ENCODE measurements at regions not wholly inside any gene's neighbourhood (a gene's known extent, or its start where the extent isn't known, plus 50 kb on each side); places are given as distances from the start of the nearest gene placed in this dataset.

DNA sequence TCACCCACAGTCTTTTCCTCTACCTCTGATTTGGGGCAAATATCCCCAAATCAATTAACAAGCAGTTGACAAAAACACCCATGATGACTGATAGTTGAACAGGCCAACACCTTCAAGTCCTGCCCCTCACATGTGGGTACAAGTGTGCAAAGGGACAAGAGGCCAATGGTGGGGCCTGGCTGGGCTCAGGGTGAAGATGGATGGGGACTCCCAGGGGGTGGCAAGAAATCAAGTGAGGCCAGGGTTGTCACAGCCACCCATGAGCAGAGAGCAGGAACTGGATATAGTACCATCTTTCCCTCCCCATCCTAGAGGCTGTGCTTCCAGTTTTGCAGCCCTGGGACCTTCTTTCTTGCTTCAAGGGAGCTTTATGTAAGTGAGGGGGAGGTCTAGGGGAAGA is 270.2 kb upstream of the TOPAZ1 start:
- Histone ChIP-seq H3K4me3 (no peak overlapping the region), H3K9me3 (replicated peaks; ENCODE audit: control insufficient read depth, insufficient read depth, low read length) (no peaks in the 10 kb centered on the region; the same call in 2 of the 3 replicates), H3K9ac (ENCODE audit: control insufficient read depth, insufficient read depth, low read length) (no peak overlapping the region), H3K27me3 (replicated peaks in 1 of 2; ENCODE audit: control insufficient read depth in 2 of 2, insufficient read depth in 2 of 2, low read length in 1 of 2) (peaks cover 3 to 7% of the 10 kb centered on the region in 2 experiments), H3K4me2 (ENCODE audit: control insufficient read depth, insufficient read depth) (no peak overlapping the region), H3K27ac (ENCODE audit: control insufficient read depth, insufficient read depth) (no peak overlapping the region), H4K20me1 (ENCODE audit: control insufficient read depth, insufficient read depth) (no peaks in the 10 kb centered on the region), H3K36me3 (ENCODE audit: control insufficient read depth in 2 of 2, insufficient read depth in 2 of 2, low read length in 1 of 2) (no peaks in the 10 kb centered on the region), H3K79me2 (ENCODE audit: control insufficient read depth, insufficient read depth, low read length) (no peaks in the 10 kb centered on the region), H2AFZ (ENCODE audit: control insufficient read depth, low read depth, low read length) (no peak overlapping the region), H3K4me1 (ENCODE audit: control insufficient read depth, insufficient read depth, low read length) (peaks cover under 1% of the 10 kb centered on the region)
- intact Hi-C loops (cut with micrococcal nuclease; ENCODE audit: unreplicated experiment) (no loop called here), in situ Hi-C loops (cut with MboI) (no loop called here)
- ChIA-PET CTCF (no interaction called here), SMC1A (ENCODE audit: uncharacterized antibody, unreplicated experiment) (no interaction called here), POLR2A (no interaction called here), RAD21 (ENCODE audit: unreplicated experiment) (no interaction called here)
- no TSS peak for BruUV-seq (replicated peaks)
- DNase-seq (ENCODE audit: low read depth, low spot score) (no peak), ATAC-seq (no peak), FAIRE-seq (no peak)
- TF ChIP-seq POLR2AphosphoS5 (IDR thresholded peaks at IDR 0.05; ENCODE audit: low read length) (no peak), CHD4 (IDR thresholded peaks at IDR 0.05) (no peak), NFIC (IDR thresholded peaks at IDR 0.05; ENCODE audit: low read depth, low read length) (no peak), TBL1XR1 (IDR thresholded peaks at IDR 0.05; ENCODE audit: low read depth, low read length) (no peak), NR2C1 (IDR thresholded peaks at IDR 0.05) (no peak)

DNA sequence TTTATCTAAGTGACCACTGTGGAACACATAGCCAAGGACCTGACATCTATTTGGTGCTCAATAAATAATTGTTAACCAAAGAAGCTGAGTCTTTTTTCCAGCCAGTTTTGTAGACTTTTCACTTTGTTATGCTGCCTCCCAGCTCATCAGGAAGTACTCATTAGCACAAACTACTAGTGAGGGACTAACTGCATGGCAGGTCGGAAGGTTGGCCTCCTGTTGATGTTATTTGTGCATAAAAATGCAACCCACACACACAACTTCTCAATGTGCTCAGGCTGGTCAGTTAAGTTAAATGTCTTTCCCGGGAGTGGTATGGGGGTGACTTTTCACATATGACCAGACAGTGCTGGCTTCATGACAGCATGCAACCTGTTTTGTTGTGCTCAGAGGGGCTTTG is 263.0 kb upstream of the TOPAZ1 start:
- Histone ChIP-seq H3K36me3 (ENCODE audit: control insufficient read depth in 2 of 2, insufficient read depth in 2 of 2, low read length in 1 of 2) (no peaks in the 10 kb centered on the region), H2AFZ (ENCODE audit: control insufficient read depth, low read depth, low read length) (no peak overlapping the region), H3K4me2 (ENCODE audit: control insufficient read depth, insufficient read depth) (no peak overlapping the region), H3K4me3 (no peak overlapping the region), H4K20me1 (ENCODE audit: control insufficient read depth, insufficient read depth) (no peaks in the 10 kb centered on the region), H3K27ac (ENCODE audit: control insufficient read depth, insufficient read depth) (no peak overlapping the region), H3K4me1 (ENCODE audit: control insufficient read depth, insufficient read depth, low read length) (no peaks in the 10 kb centered on the region), H3K79me2 (ENCODE audit: control insufficient read depth, insufficient read depth, low read length) (no peaks in the 10 kb centered on the region), H3K9ac (ENCODE audit: control insufficient read depth, insufficient read depth, low read length) (no peak overlapping the region), H3K27me3 (replicated peaks in 1 of 2; ENCODE audit: control insufficient read depth in 2 of 2, insufficient read depth in 2 of 2, low read length in 1 of 2) (no peaks in the 10 kb centered on the region; a peak in 1 of 4 replicates), H3K9me3 (replicated peaks; ENCODE audit: control insufficient read depth, insufficient read depth, low read length) (no peaks in the 10 kb centered on the region; the same call in 2 of the 3 replicates)
- ChIA-PET CTCF (no interaction called here), POLR2A (interaction anchor here (0.7 kb wide), 1 partner anchor 16 kb away, joined by 3 read pairs; no protein-coding TSS in a partner anchor), RAD21 (ENCODE audit: unreplicated experiment) (no interaction called here), SMC1A (ENCODE audit: uncharacterized antibody, unreplicated experiment) (no interaction called here)
- ATAC-seq (no peak), FAIRE-seq (no peak), DNase-seq (ENCODE audit: low read depth, low spot score) (no peak)
- TF ChIP-seq NRF1 (conservative IDR thresholded peaks at IDR 0.05; ENCODE audit: low read depth, low read length), result no peak
- TF ChIP-seq SMC3 (IDR thresholded peaks at IDR 0.05; ENCODE audit: borderline replicate concordance, low read length), result no peak
- TF ChIP-seq ZZZ3 (IDR thresholded peaks at IDR 0.05; ENCODE audit: control insufficient read depth, insufficient read length, low read depth), result no peak
- no peak for TF ChIP-seq ZNF622 (IDR thresholded peaks at IDR 0.05)
- no peak for TF ChIP-seq CHD2 (IDR thresholded peaks at IDR 0.05; ENCODE audit: borderline replicate concordance, low read depth, low read length)
- TF ChIP-seq TBL1XR1 (IDR thresholded peaks at IDR 0.05; ENCODE audit: low read depth, low read length), result no peak
- TF ChIP-seq, protein P1, sequence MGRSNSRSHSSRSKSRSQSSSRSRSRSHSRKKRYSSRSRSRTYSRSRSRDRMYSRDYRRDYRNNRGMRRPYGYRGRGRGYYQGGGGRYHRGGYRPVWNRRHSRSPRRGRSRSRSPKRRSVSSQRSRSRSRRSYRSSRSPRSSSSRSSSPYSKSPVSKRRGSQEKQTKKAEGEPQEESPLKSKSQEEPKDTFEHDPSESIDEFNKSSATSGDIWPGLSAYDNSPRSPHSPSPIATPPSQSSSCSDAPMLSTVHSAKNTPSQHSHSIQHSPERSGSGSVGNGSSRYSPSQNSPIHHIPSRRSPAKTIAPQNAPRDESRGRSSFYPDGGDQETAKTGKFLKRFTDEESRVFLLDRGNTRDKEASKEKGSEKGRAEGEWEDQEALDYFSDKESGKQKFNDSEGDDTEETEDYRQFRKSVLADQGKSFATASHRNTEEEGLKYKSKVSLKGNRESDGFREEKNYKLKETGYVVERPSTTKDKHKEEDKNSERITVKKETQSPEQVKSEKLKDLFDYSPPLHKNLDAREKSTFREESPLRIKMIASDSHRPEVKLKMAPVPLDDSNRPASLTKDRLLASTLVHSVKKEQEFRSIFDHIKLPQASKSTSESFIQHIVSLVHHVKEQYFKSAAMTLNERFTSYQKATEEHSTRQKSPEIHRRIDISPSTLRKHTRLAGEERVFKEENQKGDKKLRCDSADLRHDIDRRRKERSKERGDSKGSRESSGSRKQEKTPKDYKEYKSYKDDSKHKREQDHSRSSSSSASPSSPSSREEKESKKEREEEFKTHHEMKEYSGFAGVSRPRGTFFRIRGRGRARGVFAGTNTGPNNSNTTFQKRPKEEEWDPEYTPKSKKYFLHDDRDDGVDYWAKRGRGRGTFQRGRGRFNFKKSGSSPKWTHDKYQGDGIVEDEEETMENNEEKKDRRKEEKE (IDR thresholded peaks at IDR 0.05), result no peak
- no peak for TF ChIP-seq EED (IDR thresholded peaks at IDR 0.05; ENCODE audit: low read depth)
- no peak for TF ChIP-seq CHD4 (IDR thresholded peaks at IDR 0.05)
- no peak for TF ChIP-seq POLR2AphosphoS5 (IDR thresholded peaks at IDR 0.05; ENCODE audit: low read length)
- in situ Hi-C loops (cut with MboI), result no loop called here
- 87% methylated on average over 2 of the region's 2 CpGs for WGBS (ENCODE audit: insufficient coverage, insufficient replicate concordance, low lambda C conversion rate, missing lambda C conversion rate)
- BruUV-seq (replicated peaks), result no TSS peak
- intact Hi-C loops (cut with micrococcal nuclease; ENCODE audit: unreplicated experiment), result no loop called here
